Fibroblast of skin of right quadriceps (primary cell): ENCODE measurements at regions not wholly inside any gene's neighbourhood (a gene's known extent, or its start where the extent isn't known, plus 50 kb on each side); places are given as distances from the start of the nearest gene placed in this dataset.
"Not testable (repeated sequence)": the region's sequence is repeated elsewhere in the genome, so short reads cannot be mapped to it uniquely, and the experiment has no call there.

Source experiments
- DNase-seq: peaks from one replicate; pipeline ENCODE4 v3.0.0-alpha.2; 2013

DNA sequence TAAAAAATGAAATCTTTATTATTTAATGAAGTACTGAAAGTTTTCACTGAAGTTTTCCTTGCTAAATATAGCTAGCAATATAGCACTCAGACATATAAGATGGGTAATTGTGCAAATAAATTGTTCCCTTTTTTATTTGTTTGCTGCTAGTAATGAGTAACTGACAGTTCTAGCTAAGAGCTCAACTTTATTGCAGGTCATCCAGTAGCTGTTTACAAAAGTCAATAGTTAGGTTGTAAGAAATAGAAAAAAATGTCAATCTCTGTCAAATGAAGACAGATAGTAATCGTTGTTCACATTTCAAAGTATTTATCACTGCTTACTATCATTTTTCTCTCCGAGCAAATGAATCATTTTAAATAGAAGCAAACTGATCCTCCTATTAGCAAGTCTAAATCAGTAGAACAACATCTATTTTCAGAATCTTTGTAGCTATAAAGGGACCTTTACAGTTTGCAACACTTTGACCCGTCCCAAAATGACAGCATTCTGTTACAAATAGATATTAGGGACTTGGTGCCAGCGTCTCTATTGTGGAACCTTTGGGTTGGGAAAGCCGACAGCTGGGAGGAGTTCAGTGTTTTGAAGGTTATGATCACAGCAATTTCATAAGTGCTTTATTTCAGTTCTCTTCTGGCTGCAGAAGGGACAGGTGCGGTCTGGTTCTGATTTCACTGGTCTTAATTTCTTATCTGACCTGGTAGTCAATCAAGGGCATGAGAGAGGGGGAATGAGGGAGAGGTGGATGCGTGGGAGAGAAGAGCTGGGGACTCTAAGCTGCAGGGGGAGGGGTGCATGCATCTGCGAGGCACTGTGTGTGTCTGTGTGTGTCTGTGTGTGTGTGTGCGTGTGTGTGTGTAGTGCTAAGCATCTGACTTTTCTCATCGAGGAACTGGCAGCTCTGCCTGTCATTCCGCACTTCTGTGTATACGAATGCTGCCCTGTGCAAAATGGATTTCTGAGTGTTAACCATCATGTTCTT is 227.9 kb upstream of the PITX2 start:
- no peak for DNase-seq

GRCh38 chr4:110851989-110852388 is 229.1 kb upstream of the PITX2 start:
- no peak for DNase-seq

- DNase-seq, result no peak
These were observed 229.9 kb upstream of the PITX2 start for GRCh38 chr4:110852793-110853192.

DNA sequence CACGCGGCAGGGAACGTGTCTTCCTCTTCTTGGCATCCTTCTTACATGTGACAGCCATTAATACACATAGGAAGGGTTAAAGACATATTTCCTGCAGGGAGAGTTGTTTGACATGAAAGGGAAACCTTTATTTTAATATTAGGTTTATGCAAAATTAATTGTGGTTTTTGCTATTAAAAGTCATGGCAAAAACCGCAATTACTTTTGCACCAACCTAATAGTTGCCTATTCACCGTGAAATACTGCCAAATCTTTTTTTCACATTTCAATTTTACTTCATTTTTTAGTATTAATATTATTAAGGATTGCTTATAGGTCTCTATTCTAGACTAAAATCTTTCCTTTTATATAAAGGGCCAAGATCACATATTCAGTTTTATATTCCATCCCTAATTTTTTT is 230.4 kb upstream of the PITX2 start:
- DNase-seq, result no peak

DNA sequence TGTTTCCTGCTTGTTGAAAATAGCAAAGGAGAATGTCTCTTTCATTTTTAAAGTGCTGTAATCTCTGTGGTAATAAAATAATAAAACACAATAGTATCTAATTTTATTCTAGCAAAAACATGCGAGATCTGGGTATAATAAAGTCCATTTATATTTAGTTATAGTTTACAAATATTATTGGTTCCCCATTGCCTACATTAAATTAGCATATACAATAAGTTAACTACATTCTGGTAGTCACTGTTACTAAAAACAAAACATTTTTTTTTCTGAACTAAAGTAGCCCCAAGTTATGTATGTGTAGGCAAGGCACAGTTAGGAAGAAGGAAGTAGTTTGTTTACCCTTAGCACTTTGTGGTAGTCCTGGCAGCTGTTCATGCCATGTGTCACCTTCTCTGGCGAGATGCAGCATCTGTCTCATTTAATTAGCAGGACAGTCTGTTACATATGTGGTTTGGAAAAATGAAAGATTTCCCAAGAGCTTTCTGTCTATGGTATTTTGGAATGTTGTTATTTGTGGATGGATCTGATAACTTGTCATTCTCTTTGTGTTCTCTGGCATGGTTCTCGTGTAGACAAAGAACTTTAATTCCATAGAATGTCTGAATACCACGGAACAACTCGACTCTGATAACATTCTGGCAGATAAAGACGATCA is 231.3 kb upstream of the PITX2 start:
- peak; percentile 98 for DNase-seq

DNA sequence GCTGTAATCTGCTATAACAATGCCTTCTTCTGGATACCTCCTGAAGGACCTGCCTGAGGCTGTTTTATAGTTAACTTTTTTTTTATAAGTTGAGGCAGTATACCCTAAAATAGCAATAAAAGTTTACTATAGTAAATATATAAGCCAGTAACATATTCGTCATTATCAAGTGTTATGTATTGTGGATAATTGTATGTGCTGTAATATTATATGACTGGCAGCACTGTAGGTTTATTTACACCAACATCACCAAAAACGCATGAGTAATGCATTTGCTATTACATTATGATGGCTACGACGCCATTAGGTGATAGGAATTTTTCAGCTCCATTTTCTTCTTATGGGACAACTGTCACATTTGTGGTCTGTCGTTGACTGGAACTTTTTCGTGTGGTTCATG is 237.2 kb upstream of the PITX2 start:
- DNase-seq, result no peak

- no peak for DNase-seq
These were observed 238.0 kb upstream of the PITX2 start for GRCh38 chr4:110860901-110861300.

- peak; percentile 94 for DNase-seq
These were observed 242.9 kb upstream of the PITX2 start for GRCh38 chr4:110865611-110866259.

GRCh38 chr4:110867251-110867960 is 244.5 kb upstream of the PITX2 start:
- no peak for DNase-seq

DNA sequence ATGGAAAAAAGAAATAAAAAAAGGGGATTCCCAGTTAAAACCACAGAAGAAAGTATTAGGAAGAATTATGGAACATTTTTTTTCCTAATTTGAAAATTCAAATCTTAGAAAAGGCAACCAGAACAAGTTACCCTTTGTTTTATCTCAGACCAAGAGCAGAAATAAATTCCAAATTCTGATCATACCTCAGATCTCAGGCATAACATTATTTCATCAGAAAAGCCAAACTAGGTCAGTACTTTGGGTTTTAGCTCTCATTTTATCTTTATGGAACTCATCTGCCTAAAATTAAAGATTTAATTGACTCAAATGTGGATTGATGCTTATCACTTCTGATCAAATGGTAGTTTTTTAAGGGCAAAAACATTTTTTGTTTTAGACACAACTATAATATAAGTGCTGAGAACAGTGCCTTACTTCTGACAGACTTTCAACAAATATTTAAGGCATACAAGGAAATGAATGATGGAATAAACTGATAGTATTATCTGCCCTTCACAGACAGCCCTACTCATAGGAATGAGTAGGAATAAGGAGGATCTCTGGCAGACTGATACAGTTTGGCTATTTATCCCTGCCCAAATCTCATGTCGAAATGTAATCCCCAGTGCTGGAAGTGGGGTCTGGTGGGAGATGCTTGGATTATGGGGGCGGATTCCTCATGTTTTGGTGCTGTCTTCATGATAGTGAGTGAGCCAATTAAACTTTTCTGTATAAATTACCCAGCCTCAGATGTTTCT is 245.3 kb upstream of the PITX2 start:
- no peak for DNase-seq

DNA sequence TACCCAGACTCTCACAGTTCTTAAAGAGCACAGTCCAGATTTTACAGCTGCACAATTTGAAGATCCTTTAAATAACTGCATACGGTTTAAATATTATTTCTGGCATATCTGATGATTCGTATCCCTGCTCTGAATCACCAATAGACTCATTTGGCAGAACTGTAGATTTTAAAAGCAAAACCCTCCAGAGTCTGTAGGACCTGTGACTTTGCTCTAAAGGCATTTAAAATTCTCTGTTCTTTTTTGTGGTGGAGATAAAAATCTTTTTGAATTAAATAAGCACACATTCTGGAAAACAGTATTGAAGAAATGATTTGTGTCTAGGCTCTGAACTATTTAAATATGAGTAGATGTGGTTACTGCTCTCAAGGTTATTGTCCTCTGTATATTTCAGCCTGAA is 246.2 kb upstream of the PITX2 start:
- peak; percentile 94 for DNase-seq

DNA sequence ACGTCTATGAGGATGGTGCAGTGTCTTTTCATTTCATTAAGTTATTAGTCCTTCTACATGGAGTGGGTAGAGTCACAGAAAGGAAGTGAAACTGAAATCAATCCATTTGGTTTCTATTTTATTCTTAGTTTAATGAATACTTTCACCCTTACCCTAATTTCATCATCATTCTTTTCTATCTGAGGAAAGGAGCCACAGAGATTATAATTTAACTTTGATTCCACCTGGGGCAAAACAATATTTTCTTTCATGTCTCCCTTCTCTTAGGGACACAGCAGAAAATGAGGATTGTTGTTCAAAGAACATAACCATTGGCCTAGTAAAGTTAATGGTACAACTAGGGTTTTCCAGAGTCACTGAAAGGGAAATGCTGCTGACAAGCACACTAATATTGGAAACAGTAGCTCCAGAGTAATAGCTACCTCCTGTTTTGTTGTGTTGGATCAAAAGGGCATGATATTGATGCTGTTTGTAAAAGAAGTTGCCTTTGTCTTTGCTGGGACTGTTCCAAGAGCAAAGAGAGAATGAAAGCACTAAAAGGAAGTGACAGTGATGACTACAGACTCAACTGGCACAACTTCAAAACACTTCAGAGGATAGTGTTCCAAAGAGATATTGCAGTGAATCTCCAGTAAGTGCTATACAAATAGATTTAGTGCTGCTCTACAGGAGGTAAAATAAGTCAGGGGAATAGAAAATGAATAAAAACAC is 247.1 kb upstream of the PITX2 start:
- DNase-seq, result peak; percentile 43

DNA sequence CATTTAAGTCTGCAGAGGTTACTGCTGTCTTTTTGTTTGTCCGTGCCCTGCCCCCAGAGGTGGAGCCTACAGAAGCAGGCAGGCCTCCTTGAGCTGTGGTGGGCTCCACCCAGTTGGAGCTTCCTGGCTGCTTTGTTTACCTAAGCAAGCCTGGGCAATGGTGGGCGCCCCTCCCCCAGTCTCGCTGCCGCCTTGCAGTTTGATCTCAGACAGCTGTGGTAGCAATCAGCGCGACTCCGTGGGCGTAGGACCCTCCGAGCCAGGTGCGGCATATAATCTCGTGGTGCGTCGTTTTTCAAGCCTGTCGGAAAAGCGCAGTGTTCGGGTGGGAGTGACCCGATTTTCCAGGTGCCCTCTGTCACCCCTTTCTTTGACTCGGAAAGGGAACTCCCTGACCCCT is 253.3 kb upstream of the PITX2 start:
- not testable (repeated sequence) for DNase-seq

DNA sequence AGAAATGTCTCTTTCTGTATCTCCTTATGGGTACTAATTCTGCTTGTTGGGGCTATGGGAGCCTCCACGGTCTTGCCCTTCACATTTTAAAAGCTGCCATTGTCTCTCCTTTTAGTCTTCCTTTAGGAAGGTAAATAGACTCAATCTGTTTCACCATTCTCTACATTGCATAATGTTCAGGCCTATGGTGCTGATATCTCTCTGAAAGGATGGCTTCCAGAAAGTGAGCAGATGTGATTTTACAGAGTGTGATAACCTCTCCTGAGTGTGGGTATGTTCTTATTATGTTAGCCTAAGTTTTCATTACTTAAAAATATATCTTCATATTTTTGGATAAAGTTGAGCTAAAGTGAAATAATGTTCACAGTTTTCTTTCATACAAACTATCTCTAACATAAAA is 254.0 kb upstream of the PITX2 start:
- DNase-seq, result no peak

DNA sequence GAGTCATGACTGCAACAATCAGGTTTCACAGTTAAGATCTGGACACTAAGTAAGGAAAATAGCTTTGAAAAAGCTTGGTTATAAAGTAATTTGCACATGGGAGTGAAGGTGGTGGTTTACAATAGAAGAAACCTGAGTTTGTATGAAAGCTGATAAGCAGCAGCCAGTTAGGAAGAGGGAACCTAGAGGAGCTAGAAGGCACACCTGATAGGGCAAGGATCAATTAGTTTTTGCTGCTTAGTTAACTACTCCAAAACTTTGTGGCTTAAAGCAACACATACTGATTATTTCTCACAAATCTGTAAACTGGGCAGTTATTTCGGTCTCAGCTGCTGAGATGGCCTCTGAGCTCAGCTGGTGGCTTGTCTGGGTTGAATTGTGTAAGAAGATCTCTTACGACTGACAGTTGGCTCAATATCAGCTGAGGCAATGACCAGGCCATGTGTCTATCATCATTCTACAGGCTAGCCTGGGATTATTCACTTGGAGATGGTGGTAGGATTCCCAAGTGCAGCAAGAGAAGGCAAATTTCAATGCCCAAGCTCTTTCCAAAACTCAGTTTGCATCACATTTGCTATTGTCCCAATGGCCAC is 255.0 kb upstream of the PITX2 start:
- no peak for DNase-seq

DNA sequence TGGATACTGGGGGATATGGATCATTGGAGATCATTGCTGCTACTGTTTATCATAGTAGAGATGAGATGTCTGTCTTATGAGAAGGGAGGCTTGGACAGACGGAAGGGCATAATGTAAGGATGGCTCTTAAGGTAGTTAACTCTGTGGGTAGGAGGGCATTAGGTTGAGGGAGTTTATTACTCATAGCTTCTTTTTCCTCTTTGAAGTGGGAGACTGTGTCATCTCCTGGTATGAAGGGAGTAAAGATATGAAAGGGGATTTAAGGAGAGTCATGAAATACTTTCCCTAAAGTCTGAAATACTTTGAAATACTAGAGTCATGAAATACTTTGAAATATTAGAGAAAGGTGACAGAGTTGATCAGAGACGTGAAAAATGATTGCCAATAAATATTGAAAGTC is 255.5 kb upstream of the PITX2 start:
- DNase-seq, result no peak

GRCh38 chr4:110878956-110879355 is 256.1 kb upstream of the PITX2 start:
- no peak for DNase-seq

- no peak for DNase-seq
These were observed 263.4 kb upstream of the PITX2 start for GRCh38 chr4:110886270-110886669.

DNA sequence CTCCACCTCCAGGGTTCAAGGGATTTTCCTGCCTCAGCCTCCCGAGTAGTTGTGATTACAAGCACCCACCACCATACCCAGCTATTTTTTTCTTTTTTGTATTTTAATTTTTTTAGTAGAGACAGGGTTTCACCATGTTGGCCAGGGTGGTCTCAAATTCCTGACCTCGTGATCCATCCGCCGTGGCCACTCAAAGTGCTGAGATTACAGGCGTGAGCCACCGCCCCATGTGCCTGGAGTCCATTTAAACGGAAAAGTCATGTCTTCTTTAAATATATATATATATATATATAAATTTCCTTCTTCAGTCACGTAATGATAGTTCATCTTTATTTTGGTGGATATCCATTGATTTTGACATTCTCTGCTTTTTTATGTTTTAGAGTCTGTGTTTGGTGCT is 264.0 kb upstream of the PITX2 start:
- DNase-seq, result no peak

GRCh38 chr4:110897784-110898183 is 274.9 kb upstream of the PITX2 start:
- DNase-seq, result no peak

DNA sequence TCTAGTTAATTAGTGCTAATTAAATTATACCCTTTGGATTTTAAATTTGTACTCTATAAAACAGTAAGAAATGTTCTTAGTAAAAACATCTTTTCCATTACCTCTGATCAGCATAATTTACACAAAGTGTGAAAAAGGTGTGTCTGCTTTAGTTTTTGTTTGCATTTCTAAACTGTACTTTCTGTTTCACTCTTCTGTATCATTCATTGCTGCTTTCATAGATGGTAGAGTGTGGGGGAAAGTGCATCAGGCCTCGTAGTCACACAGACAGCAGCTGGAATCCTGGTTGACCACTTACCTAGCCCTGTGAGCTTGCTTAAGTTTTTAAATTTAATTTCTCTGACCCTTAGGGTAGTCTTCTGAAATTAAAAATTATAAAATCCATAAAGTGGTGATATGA is 275.4 kb upstream of the PITX2 start:
- DNase-seq, result no peak
